ENCODE measurements at regions not wholly inside any gene's neighbourhood (a gene's known extent, or its start where the extent isn't known, plus 50 kb on each side); places are given as distances from the start of the nearest gene placed in this dataset.

GRCh38 chr2:120498121-120498520 lies 152.2 kb downstream of the INHBB start:
- Mint-ChIP-seq H3K4me3 (ENCODE audit: low read depth, unreplicated experiment) (no peak overlapping the region), H3K27ac (ENCODE audit: unreplicated experiment) (no peak overlapping the region), H3K27me3 (ENCODE audit: unreplicated experiment) (peaks cover 86% of the 10 kb centered on the region), H3K4me1 (ENCODE audit: low read depth, unreplicated experiment) (peaks cover 12% of the 10 kb centered on the region), H3K36me3 (ENCODE audit: insufficient read depth, unreplicated experiment) (no peaks in the 10 kb centered on the region), H3K9me3 (ENCODE audit: low read depth, unreplicated experiment) (no peaks in the 10 kb centered on the region)
- BruUV-seq (replicated peaks), result no TSS peak
- no peak for DNase-seq
- CTCF ChIA-PET, result no interaction called here
- intact Hi-C loops (cut with micrococcal nuclease; ENCODE audit: unreplicated experiment), result no loop called here
- TF ChIP-seq CTCF (IDR thresholded peaks at IDR 0.05; ENCODE audit: unreplicated experiment), result no peak

GRCh38 chr2:120498576-120499394 lies 152.8 kb downstream of the INHBB start:
- H3K9me3 Mint-ChIP-seq (ENCODE audit: low read depth, unreplicated experiment), result no peaks in the 10 kb centered on the region
- H3K4me3 Mint-ChIP-seq (ENCODE audit: low read depth, unreplicated experiment), result no peak overlapping the region
- H3K27me3 Mint-ChIP-seq (ENCODE audit: unreplicated experiment), result peaks cover 93% of the 10 kb centered on the region
- no TSS peak for BruUV-seq (replicated peaks)
- H3K27ac Mint-ChIP-seq (ENCODE audit: unreplicated experiment), result no peak overlapping the region
- CTCF ChIA-PET, result no interaction called here
- DNase-seq, result no peak
- intact Hi-C loops (cut with micrococcal nuclease; ENCODE audit: unreplicated experiment), result no loop called here
- no peaks in the 10 kb centered on the region for H3K36me3 Mint-ChIP-seq (ENCODE audit: insufficient read depth, unreplicated experiment)
- peaks cover 12% of the 10 kb centered on the region for H3K4me1 Mint-ChIP-seq (ENCODE audit: low read depth, unreplicated experiment)
- no peak for TF ChIP-seq CTCF (IDR thresholded peaks at IDR 0.05; ENCODE audit: unreplicated experiment)

GRCh38 chr2:120499784-120500495 lies 154.0 kb downstream of the INHBB start:
- CTCF ChIA-PET, result no interaction called here
- Mint-ChIP-seq H3K9me3 (ENCODE audit: low read depth, unreplicated experiment) (no peaks in the 10 kb centered on the region), H3K36me3 (ENCODE audit: insufficient read depth, unreplicated experiment) (no peaks in the 10 kb centered on the region), H3K4me1 (ENCODE audit: low read depth, unreplicated experiment) (peaks cover 12% of the 10 kb centered on the region), H3K27me3 (ENCODE audit: unreplicated experiment) (peaks cover 94% of the 10 kb centered on the region), H3K4me3 (ENCODE audit: low read depth, unreplicated experiment) (no peak overlapping the region), H3K27ac (ENCODE audit: unreplicated experiment) (no peak overlapping the region)
- intact Hi-C loops (cut with micrococcal nuclease; ENCODE audit: unreplicated experiment), result no loop called here
- DNase-seq, result no peak
- BruUV-seq (replicated peaks), result no TSS peak
- TF ChIP-seq CTCF (IDR thresholded peaks at IDR 0.05; ENCODE audit: unreplicated experiment), result no peak

- Mint-ChIP-seq H3K9me3 (ENCODE audit: low read depth, unreplicated experiment) (no peaks in the 10 kb centered on the region), H3K4me1 (ENCODE audit: low read depth, unreplicated experiment) (peaks cover 12% of the 10 kb centered on the region), H3K4me3 (ENCODE audit: low read depth, unreplicated experiment) (no peak overlapping the region), H3K27ac (ENCODE audit: unreplicated experiment) (no peak overlapping the region), H3K36me3 (ENCODE audit: insufficient read depth, unreplicated experiment) (no peaks in the 10 kb centered on the region), H3K27me3 (ENCODE audit: unreplicated experiment) (peaks cover 94% of the 10 kb centered on the region)
- no peak for TF ChIP-seq CTCF (IDR thresholded peaks at IDR 0.05; ENCODE audit: unreplicated experiment)
- no peak for DNase-seq
- no TSS peak for BruUV-seq (replicated peaks)
- CTCF ChIA-PET, result no interaction called here
- intact Hi-C loops (cut with micrococcal nuclease; ENCODE audit: unreplicated experiment), result no loop called here
These were observed 155.7 kb downstream of the INHBB start for GRCh38 chr2:120501591-120501990.

Measured in Calu3 (cell line).